ENCODE measurements at regions not wholly inside any gene's neighbourhood (a gene's known extent, or its start where the extent isn't known, plus 50 kb on each side); places are given as distances from the start of the nearest gene placed in this dataset.

GRCh38 chr16:25395528-25395927, 137.9 kb upstream of the ZKSCAN2 start:
- in situ Hi-C loops (cut with MboI; ENCODE audit: low sequenced_read_pairs) = no loop called here

More at GRCh38 chr16:25395528-25395927, 137.9 kb upstream of the ZKSCAN2 start:
- BruUV-seq (replicated peaks) = no TSS peak
- H3K4me2 ChIP-seq (ENCODE audit: low read depth, low read length) = no peak overlapping the region
- H4K5ac ChIP-seq (ENCODE audit: low read depth, low read length) = no peak overlapping the region
- dilution Hi-C loops (cut with HindIII; ENCODE audit: low sequenced_read_pairs, unreplicated experiment) = no loop called here
- no peaks in the 10 kb centered on the region for H3K9me3 ChIP-seq (ENCODE audit: control insufficient read depth, insufficient read depth, low read length)
- no peak overlapping the region for H2AK9ac ChIP-seq (replicated peaks; ENCODE audit: low read depth, low read length, poor library complexity)
- H3K56ac ChIP-seq (ENCODE audit: extremely low read depth, insufficient read depth, low read length) = no peak overlapping the region
- H3K4me1 ChIP-seq (ENCODE audit: control insufficient read depth, insufficient read depth, low read length) = no peaks in the 10 kb centered on the region
- H4K20me1 ChIP-seq (ENCODE audit: insufficient read depth, low read length) = no peaks in the 10 kb centered on the region
- no peak for ATAC-seq (ENCODE audit: low read depth)
- no peak overlapping the region for H2BK5ac ChIP-seq (ENCODE audit: low read depth, low read length, poor library complexity, severe bottlenecking)
- ChIA-PET CTCF (no interaction called here), POLR2A (ENCODE audit: unreplicated experiment) (no interaction called here)
- DNase-seq = no peak
- no peaks in the 10 kb centered on the region for H3K27me3 ChIP-seq (ENCODE audit: control insufficient read depth, insufficient read depth, low read length)
- H2BK20ac ChIP-seq (ENCODE audit: low read depth, low read length) = no peak overlapping the region
- H2AFZ ChIP-seq (replicated peaks; ENCODE audit: low read length, poor library complexity) = no peak overlapping the region
- intact Hi-C loops (cut with micrococcal nuclease) = no loop called here
- no peak overlapping the region for H3K4me3 ChIP-seq (ENCODE audit: insufficient read depth, low read depth, low read length)
- H3K9me1 ChIP-seq (ENCODE audit: insufficient read depth, low read length) = no peaks in the 10 kb centered on the region
- no peak overlapping the region for H2BK15ac ChIP-seq (ENCODE audit: low read depth, low read length)
- H2AK5ac ChIP-seq (ENCODE audit: low read depth, low read length) = no peak overlapping the region
- H2BK120ac ChIP-seq (ENCODE audit: low read depth, low read length) = no peak overlapping the region
- H3K18ac ChIP-seq (ENCODE audit: low read depth, low read length) = no peak overlapping the region
- no peak overlapping the region for H3K9ac ChIP-seq (ENCODE audit: low read depth, low read length)
- no peak overlapping the region for H4K91ac ChIP-seq (ENCODE audit: insufficient read depth, low read depth, low read length)
- H3K4ac ChIP-seq (ENCODE audit: low read depth, low read length) = no peak overlapping the region
- no peaks in the 10 kb centered on the region for H3K36me3 ChIP-seq (ENCODE audit: control insufficient read depth, insufficient read depth, low read length)
- H3K79me1 ChIP-seq (ENCODE audit: low read depth in 1 of 2, low read length in 2 of 2) = no peaks in the 10 kb centered on the region
- H4K8ac ChIP-seq (ENCODE audit: low read depth in 2 of 2, low read length in 2 of 2) = no peak overlapping the region
- TF ChIP-seq RFX5 (IDR thresholded peaks at IDR 0.05; ENCODE audit: low read depth, low read length) (no peak), MAFK (IDR thresholded peaks at IDR 0.05; ENCODE audit: low read depth, low read length) (no peak), RCOR1 (IDR thresholded peaks at IDR 0.05; ENCODE audit: insufficient replicate concordance, low read length) (no peak), CEBPB (IDR thresholded peaks at IDR 0.05; ENCODE audit: low read depth, low read length) (no peak), NFE2L2 (IDR thresholded peaks at IDR 0.05; ENCODE audit: low read depth, low read length) (no peak), POLR2A (IDR thresholded peaks at IDR 0.05; ENCODE audit: low read depth, low read length) (no peak)
- H3K14ac ChIP-seq (replicated peaks; ENCODE audit: low read depth, low read length) = no peak overlapping the region
- H3K27ac ChIP-seq (ENCODE audit: insufficient read depth, low read length) = no peak overlapping the region
- H3K23ac ChIP-seq (ENCODE audit: low read depth, low read length) = no peak overlapping the region
